Fibroblast of villous mesenchyme (primary cell): ENCODE measurements at regions not wholly inside any gene's neighbourhood (a gene's known extent, or its start where the extent isn't known, plus 50 kb on each side); places are given as distances from the start of the nearest gene placed in this dataset.

Experiments
- DNase-seq: peaks from one replicate; pipeline ENCODE4 v3.0.0-alpha.2; 2010; ENCODE audit warnings: low read depth
- H3K4me3 ChIP-seq: 2 replicates; pipeline ENCODE4 v1.5.1; 2011; ENCODE audit warnings: low read depth, mild to moderate bottlenecking, low read length
- TF ChIP-seq, protein P1 (sequence below): IDR thresholded peaks from 2 replicates; pipeline ENCODE4 v1.5.1; 2012; ENCODE audit warnings: low read depth, mild to moderate bottlenecking, low read length; ENCODE audit not compliant: insufficient read depth

- TF ChIP-seq, protein P1, sequence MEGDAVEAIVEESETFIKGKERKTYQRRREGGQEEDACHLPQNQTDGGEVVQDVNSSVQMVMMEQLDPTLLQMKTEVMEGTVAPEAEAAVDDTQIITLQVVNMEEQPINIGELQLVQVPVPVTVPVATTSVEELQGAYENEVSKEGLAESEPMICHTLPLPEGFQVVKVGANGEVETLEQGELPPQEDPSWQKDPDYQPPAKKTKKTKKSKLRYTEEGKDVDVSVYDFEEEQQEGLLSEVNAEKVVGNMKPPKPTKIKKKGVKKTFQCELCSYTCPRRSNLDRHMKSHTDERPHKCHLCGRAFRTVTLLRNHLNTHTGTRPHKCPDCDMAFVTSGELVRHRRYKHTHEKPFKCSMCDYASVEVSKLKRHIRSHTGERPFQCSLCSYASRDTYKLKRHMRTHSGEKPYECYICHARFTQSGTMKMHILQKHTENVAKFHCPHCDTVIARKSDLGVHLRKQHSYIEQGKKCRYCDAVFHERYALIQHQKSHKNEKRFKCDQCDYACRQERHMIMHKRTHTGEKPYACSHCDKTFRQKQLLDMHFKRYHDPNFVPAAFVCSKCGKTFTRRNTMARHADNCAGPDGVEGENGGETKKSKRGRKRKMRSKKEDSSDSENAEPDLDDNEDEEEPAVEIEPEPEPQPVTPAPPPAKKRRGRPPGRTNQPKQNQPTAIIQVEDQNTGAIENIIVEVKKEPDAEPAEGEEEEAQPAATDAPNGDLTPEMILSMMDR, result no peak
- H3K4me3 ChIP-seq, result no peak overlapping the region
- peak; percentile 29 for DNase-seq
Measured at GRCh38 chr5:74201334-74202081, 439.0 kb downstream of the ENC1 start.

DNA sequence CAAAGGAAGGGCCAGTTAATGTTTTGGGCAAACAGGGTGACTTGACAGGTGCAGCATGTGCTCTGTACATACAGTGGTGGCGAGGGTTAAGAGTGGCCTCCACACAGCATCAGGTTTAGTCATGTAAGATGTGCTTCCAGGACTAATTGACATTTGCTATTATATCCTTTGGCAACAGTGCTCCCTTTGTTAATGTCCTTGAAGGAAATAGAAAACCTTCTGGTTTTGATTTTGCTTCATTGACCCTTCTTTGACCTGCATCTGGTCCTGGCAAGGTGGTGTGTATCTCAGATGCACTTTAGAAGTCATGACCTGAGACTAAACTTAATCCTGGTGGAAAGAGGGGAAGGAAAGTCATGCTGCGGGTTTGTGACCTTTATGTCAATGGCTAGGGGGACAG lies 440.0 kb downstream of the ENC1 start:
- TF ChIP-seq, protein P1, result no peak
- no peak overlapping the region for H3K4me3 ChIP-seq
- DNase-seq, result no peak

DNA sequence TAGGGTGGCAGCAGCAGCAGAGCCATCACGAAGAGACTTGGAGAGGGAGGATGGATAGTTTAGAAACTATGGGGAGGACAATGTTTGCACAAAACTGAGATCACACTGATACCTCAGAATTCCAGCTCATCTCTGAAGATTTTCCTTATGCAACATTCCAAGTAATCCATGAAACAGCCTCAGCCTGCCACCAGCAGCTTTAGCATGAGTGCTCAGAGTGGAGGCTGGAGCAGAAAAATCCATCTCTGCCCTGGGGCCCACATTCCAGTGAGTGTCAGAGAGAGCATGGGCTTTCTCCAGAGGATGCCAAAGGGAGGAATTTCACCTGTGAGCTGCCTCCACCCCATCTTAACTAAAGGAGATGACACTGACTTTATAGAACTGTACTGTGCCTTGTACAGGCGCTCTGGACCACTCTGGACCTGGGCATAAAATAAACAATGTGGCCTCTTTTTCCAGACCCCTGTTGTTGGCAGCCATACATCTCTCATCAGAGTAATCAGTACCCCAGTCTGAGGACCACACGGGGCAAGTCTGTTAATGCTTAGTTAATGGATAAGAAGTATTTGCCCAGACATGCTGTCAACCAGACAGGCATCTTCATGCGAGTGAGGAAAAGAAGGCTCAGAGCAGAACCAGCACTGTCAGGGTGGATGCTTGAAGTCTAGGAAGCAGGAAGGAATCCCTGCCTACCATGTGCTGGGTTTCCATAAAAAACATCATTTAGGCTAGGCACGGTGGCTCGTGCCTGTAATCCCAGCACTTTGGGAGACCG lies 440.9 kb downstream of the ENC1 start:
- TF ChIP-seq, protein P1, result no peak
- DNase-seq, result peak; percentile 22
- no peak overlapping the region for H3K4me3 ChIP-seq

- no peak overlapping the region for H3K4me3 ChIP-seq
- TF ChIP-seq, protein P1, result no peak
- no peak for DNase-seq
Measured at GRCh38 chr5:74199005-74199404, 441.5 kb downstream of the ENC1 start.

DNA sequence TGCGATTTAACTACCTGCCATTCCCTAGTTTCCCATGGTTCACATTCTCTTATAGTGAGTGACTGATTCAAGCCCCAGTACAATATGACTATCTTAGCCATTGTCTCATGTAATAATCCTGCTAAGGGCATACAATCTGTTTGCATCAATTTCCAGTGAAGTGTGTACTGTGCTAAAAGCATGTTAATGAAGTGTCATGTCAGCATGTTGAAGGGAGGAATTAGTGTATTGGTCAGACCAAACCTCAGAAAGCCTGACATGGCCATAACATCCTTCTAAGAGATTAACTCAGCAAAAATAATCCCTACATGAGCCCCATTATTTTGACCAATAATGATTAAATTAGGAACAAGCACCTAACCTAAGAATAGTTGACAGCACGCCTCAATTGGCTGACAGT lies 442.4 kb downstream of the ENC1 start:
- no peak overlapping the region for H3K4me3 ChIP-seq
- no peak for DNase-seq

DNA sequence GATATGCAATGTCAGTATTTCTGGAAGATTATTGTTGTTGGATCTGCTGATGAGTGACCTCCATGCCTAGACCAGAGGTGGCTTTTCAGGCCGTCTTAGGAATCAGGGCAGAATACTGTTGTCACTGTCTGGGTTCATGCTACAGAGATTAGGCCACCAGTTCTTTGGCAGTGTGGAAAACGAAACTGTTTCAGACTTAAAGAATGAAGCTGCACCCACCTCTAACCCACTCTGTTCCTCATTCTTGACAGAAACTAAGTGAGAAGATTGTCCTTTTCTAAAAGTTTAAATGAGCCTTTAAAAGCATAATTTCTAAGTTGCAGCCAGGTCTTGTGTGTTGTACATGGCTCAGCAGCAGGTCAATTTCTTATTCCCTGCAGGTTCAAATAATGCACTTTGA lies 444.3 kb downstream of the ENC1 start:
- DNase-seq, result no peak
- TF ChIP-seq, protein P1, result no peak
- no peak overlapping the region for H3K4me3 ChIP-seq

More for the DNA sequence above, 442.4 kb downstream of the ENC1 start:
- TF ChIP-seq, protein P1, result no peak
